ENCODE measurements at regions not wholly inside any gene's neighbourhood (a gene's known extent, or its start where the extent isn't known, plus 50 kb on each side); places are given as distances from the start of the nearest gene placed in this dataset.

GRCh38 chr5:105207066-105207465, 1644.5 kb upstream of the NUDT12 start:
- ChIA-PET CTCF (no interaction called here), POLR2A (no interaction called here)
- Histone ChIP-seq H3K4me1 (ENCODE audit: control insufficient read depth in 1 of 2, extremely low read depth in 1 of 2, insufficient read depth in 2 of 2, low read length in 2 of 2) (no peaks in the 10 kb centered on the region), H3K9me3 (peaks cover 2% of the 10 kb centered on the region), H3K36me3 (ENCODE audit: control insufficient read depth in 2 of 2, extremely low read depth in 1 of 2, insufficient read depth in 1 of 2, low read length in 1 of 2) (no peaks in the 10 kb centered on the region), H3K4me3 (ENCODE audit: control insufficient read depth in 1 of 2, extremely low read depth in 1 of 2, low read length in 1 of 2) (no peak overlapping the region), H3K27ac (ENCODE audit: low read length) (no peak overlapping the region), H3K27me3 (replicated peaks in 1 of 2; ENCODE audit: control insufficient read depth in 2 of 2, extremely low read depth in 1 of 2, insufficient read depth in 2 of 2, low read length in 1 of 2) (no peaks in the 10 kb centered on the region)
- no peaks in the 10 kb centered on the region for H3K4me1 Mint-ChIP-seq
- DNase-seq (no peak), ATAC-seq (replicated peaks in 1 of 4) (no peak)
- no peaks in the 10 kb centered on the region for H3K36me3 Mint-ChIP-seq
- no peak overlapping the region for H3K4me3 Mint-ChIP-seq
- no CpG with 5 or more reads among the region's 2 CpGs for WGBS (ENCODE audit: insufficient coverage)
- no peak overlapping the region for H3K27ac Mint-ChIP-seq
- H3K9me3 Mint-ChIP-seq: peaks cover 0 to 9% (median 9%) of the 10 kb centered on the region in 3 donors
- H3K27me3 Mint-ChIP-seq: no peaks in the 10 kb centered on the region

DNA sequence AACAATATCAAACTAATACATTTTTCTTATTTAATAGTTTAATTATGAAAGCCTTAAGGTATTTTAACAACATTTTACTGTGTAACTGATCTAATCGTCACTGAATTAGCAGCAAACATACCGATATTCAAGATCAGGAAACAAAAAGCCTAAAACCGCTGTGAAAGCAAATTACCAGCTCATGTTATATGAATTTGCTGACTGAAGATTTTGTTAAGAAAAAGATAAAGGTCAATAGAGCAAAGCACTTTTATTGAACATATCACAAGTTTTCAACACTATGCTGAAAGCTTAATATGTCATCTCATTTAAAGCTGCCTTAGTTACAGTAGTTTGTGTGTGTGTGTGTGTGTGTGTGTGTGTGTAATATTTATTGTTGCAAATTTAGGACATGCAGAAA, 1634.9 kb upstream of the NUDT12 start:
- WGBS (ENCODE audit: insufficient coverage): no CpG with 5 or more reads among the region's 3 CpGs
- ATAC-seq (replicated peaks in 1 of 4) (no peak), DNase-seq (no peak)
- Mint-ChIP-seq H3K4me1 (no peaks in the 10 kb centered on the region), H3K27me3 (no peaks in the 10 kb centered on the region), H3K4me3 (no peak overlapping the region), H3K27ac (no peak overlapping the region), H3K9me3 (peaks cover 6 to 14% (median 7%) of the 10 kb centered on the region in 3 donors), H3K36me3 (no peaks in the 10 kb centered on the region)
- Histone ChIP-seq H3K27me3 (replicated peaks in 1 of 2; ENCODE audit: control insufficient read depth in 2 of 2, extremely low read depth in 1 of 2, insufficient read depth in 2 of 2, low read length in 1 of 2) (no peaks in the 10 kb centered on the region), H3K9me3 (no peaks in the 10 kb centered on the region), H3K36me3 (ENCODE audit: control insufficient read depth in 2 of 2, extremely low read depth in 1 of 2, insufficient read depth in 1 of 2, low read length in 1 of 2) (no peaks in the 10 kb centered on the region), H3K4me3 (ENCODE audit: control insufficient read depth in 1 of 2, extremely low read depth in 1 of 2, low read length in 1 of 2) (no peak overlapping the region), H3K27ac (ENCODE audit: low read length) (no peak overlapping the region), H3K4me1 (ENCODE audit: control insufficient read depth in 1 of 2, extremely low read depth in 1 of 2, insufficient read depth in 2 of 2, low read length in 2 of 2) (no peaks in the 10 kb centered on the region)
- ChIA-PET CTCF (no interaction called here), POLR2A (no interaction called here)

- no peaks in the 10 kb centered on the region for H3K9me3 ChIP-seq
- POLR2A ChIA-PET: no interaction called here
- Mint-ChIP-seq H3K36me3 (no peaks in the 10 kb centered on the region), H3K27ac (no peak overlapping the region), H3K4me1 (no peaks in the 10 kb centered on the region), H3K27me3 (no peaks in the 10 kb centered on the region), H3K4me3 (no peak overlapping the region), H3K9me3 (peaks cover 2 to 9% (median 7%) of the 10 kb centered on the region in 3 donors)
- no peak overlapping the region for H3K4me3 ChIP-seq (ENCODE audit: control insufficient read depth in 1 of 2, extremely low read depth in 1 of 2, low read length in 1 of 2)
- no peaks in the 10 kb centered on the region for H3K4me1 ChIP-seq (ENCODE audit: control insufficient read depth in 1 of 2, extremely low read depth in 1 of 2, insufficient read depth in 2 of 2, low read length in 2 of 2)
- H3K27me3 ChIP-seq (replicated peaks in 1 of 2; ENCODE audit: control insufficient read depth in 2 of 2, extremely low read depth in 1 of 2, insufficient read depth in 2 of 2, low read length in 1 of 2): no peaks in the 10 kb centered on the region
- DNase-seq (no peak), ATAC-seq (replicated peaks in 1 of 4) (no peak)
- CTCF ChIA-PET: no interaction called here
- no peaks in the 10 kb centered on the region for H3K36me3 ChIP-seq (ENCODE audit: control insufficient read depth in 2 of 2, extremely low read depth in 1 of 2, insufficient read depth in 1 of 2, low read length in 1 of 2)
- H3K27ac ChIP-seq (ENCODE audit: low read length): no peak overlapping the region
These were observed 1633.2 kb upstream of the NUDT12 start for GRCh38 chr5:105195765-105196164.

DNA sequence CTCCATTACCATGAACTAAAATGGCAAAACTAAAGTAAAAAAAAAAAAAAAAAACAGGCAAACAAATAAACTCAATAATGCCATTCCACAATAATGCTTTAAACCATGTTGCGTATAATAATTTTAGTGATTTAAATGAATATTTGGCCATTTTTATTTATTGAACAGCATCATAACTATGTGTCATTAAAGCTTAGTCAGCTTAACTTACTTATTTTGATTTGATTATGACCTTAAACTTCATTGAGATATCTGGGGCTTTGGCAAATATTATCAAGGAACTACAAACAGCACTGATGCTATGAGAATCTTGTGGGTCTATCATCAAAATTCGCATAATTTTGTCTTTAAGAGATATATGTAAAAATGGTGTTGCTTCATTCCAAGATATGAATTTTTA, 1610.3 kb upstream of the NUDT12 start:
- no peaks in the 10 kb centered on the region for H3K27me3 ChIP-seq (replicated peaks in 1 of 2; ENCODE audit: control insufficient read depth in 2 of 2, extremely low read depth in 1 of 2, insufficient read depth in 2 of 2, low read length in 1 of 2)
- ChIA-PET POLR2A (no interaction called here), CTCF (no interaction called here)

GRCh38 chr5:105168806-105169205, 1606.2 kb upstream of the NUDT12 start:
- Mint-ChIP-seq H3K9me3 (peaks cover 6 to 23% (median 10%) of the 10 kb centered on the region in 3 donors), H3K27ac (no peak overlapping the region), H3K4me3 (no peak overlapping the region), H3K36me3 (no peaks in the 10 kb centered on the region), H3K4me1 (no peaks in the 10 kb centered on the region), H3K27me3 (no peaks in the 10 kb centered on the region)
- ATAC-seq (replicated peaks in 1 of 4): no peak
- ChIA-PET POLR2A (no interaction called here), CTCF (no interaction called here)
- no CpG with 5 or more reads among the region's 1 CpG for WGBS (ENCODE audit: insufficient coverage)
- no peaks in the 10 kb centered on the region for H3K4me1 ChIP-seq (ENCODE audit: control insufficient read depth in 1 of 2, extremely low read depth in 1 of 2, insufficient read depth in 2 of 2, low read length in 2 of 2)
- H3K9me3 ChIP-seq: peaks cover 4% of the 10 kb centered on the region
- DNase-seq: no peak
- no peak overlapping the region for H3K4me3 ChIP-seq (ENCODE audit: control insufficient read depth in 1 of 2, extremely low read depth in 1 of 2, low read length in 1 of 2)
- no peak overlapping the region for H3K27ac ChIP-seq (ENCODE audit: low read length)
- H3K36me3 ChIP-seq (ENCODE audit: control insufficient read depth in 2 of 2, extremely low read depth in 1 of 2, insufficient read depth in 1 of 2, low read length in 1 of 2): no peaks in the 10 kb centered on the region
- H3K27me3 ChIP-seq (replicated peaks in 1 of 2; ENCODE audit: control insufficient read depth in 2 of 2, extremely low read depth in 1 of 2, insufficient read depth in 2 of 2, low read length in 1 of 2): no peaks in the 10 kb centered on the region

More for the DNA sequence above, 1610.3 kb upstream of the NUDT12 start:
- H3K9me3 Mint-ChIP-seq: peaks cover 7 to 18% (median 8%) of the 10 kb centered on the region in 3 donors
- H3K27ac Mint-ChIP-seq: no peak overlapping the region
- no peaks in the 10 kb centered on the region for H3K36me3 Mint-ChIP-seq
- Histone ChIP-seq H3K4me3 (ENCODE audit: control insufficient read depth in 1 of 2, extremely low read depth in 1 of 2, low read length in 1 of 2) (no peak overlapping the region), H3K9me3 (peaks cover 4% of the 10 kb centered on the region), H3K27ac (ENCODE audit: low read length) (no peak overlapping the region), H3K4me1 (ENCODE audit: control insufficient read depth in 1 of 2, extremely low read depth in 1 of 2, insufficient read depth in 2 of 2, low read length in 2 of 2) (no peaks in the 10 kb centered on the region), H3K36me3 (ENCODE audit: control insufficient read depth in 2 of 2, extremely low read depth in 1 of 2, insufficient read depth in 1 of 2, low read length in 1 of 2) (no peaks in the 10 kb centered on the region)
- H3K27me3 Mint-ChIP-seq: no peaks in the 10 kb centered on the region
- WGBS (ENCODE audit: insufficient coverage): no CpG with 5 or more reads among the region's 2 CpGs
- ATAC-seq (replicated peaks in 1 of 4): no peak
- DNase-seq: no peak
- H3K4me1 Mint-ChIP-seq: no peaks in the 10 kb centered on the region
- H3K4me3 Mint-ChIP-seq: no peak overlapping the region

GRCh38 chr5:105167092-105167491, 1604.5 kb upstream of the NUDT12 start:
- DNase-seq (no peak), ATAC-seq (replicated peaks in 1 of 4) (no peak)
- no peak overlapping the region for H3K27ac Mint-ChIP-seq
- no peak overlapping the region for H3K4me3 Mint-ChIP-seq
- no peaks in the 10 kb centered on the region for H3K36me3 Mint-ChIP-seq
- Histone ChIP-seq H3K27me3 (replicated peaks in 1 of 2; ENCODE audit: control insufficient read depth in 2 of 2, extremely low read depth in 1 of 2, insufficient read depth in 2 of 2, low read length in 1 of 2) (no peaks in the 10 kb centered on the region), H3K9me3 (peaks cover 4% of the 10 kb centered on the region), H3K36me3 (ENCODE audit: control insufficient read depth in 2 of 2, extremely low read depth in 1 of 2, insufficient read depth in 1 of 2, low read length in 1 of 2) (no peaks in the 10 kb centered on the region), H3K4me3 (ENCODE audit: control insufficient read depth in 1 of 2, extremely low read depth in 1 of 2, low read length in 1 of 2) (no peak overlapping the region), H3K4me1 (ENCODE audit: control insufficient read depth in 1 of 2, extremely low read depth in 1 of 2, insufficient read depth in 2 of 2, low read length in 2 of 2) (no peaks in the 10 kb centered on the region), H3K27ac (ENCODE audit: low read length) (no peak overlapping the region)
- ChIA-PET POLR2A (no interaction called here), CTCF (no interaction called here)
- no peaks in the 10 kb centered on the region for H3K27me3 Mint-ChIP-seq
- H3K4me1 Mint-ChIP-seq: no peaks in the 10 kb centered on the region
- H3K9me3 Mint-ChIP-seq: peaks cover 6 to 23% (median 11%) of the 10 kb centered on the region in 3 donors
- WGBS (ENCODE audit: insufficient coverage): 89% methylated on average over 1 of the region's 3 CpGs

- Mint-ChIP-seq H3K4me1 (no peaks in the 10 kb centered on the region), H3K9me3 (peaks cover 5 to 14% (median 14%) of the 10 kb centered on the region in 3 donors), H3K27me3 (no peaks in the 10 kb centered on the region), H3K27ac (no peak overlapping the region), H3K4me3 (no peak overlapping the region), H3K36me3 (no peaks in the 10 kb centered on the region)
- Histone ChIP-seq H3K36me3 (ENCODE audit: control insufficient read depth in 2 of 2, extremely low read depth in 1 of 2, insufficient read depth in 1 of 2, low read length in 1 of 2) (no peaks in the 10 kb centered on the region), H3K27me3 (replicated peaks in 1 of 2; ENCODE audit: control insufficient read depth in 2 of 2, extremely low read depth in 1 of 2, insufficient read depth in 2 of 2, low read length in 1 of 2) (no peaks in the 10 kb centered on the region), H3K4me3 (ENCODE audit: control insufficient read depth in 1 of 2, extremely low read depth in 1 of 2, low read length in 1 of 2) (no peak overlapping the region), H3K9me3 (no peaks in the 10 kb centered on the region), H3K4me1 (ENCODE audit: control insufficient read depth in 1 of 2, extremely low read depth in 1 of 2, insufficient read depth in 2 of 2, low read length in 2 of 2) (no peaks in the 10 kb centered on the region), H3K27ac (ENCODE audit: low read length) (no peak overlapping the region)
- ChIA-PET CTCF (no interaction called here), POLR2A (interaction anchor here in 1 of 2 donors (0.6 kb wide), 1 partner anchor 10 kb away, joined by 3 read pairs; no protein-coding TSS in a partner anchor)
- ATAC-seq (replicated peaks in 1 of 4): no peak
- DNase-seq: no peak
These were observed 1601.0 kb upstream of the NUDT12 start for GRCh38 chr5:105163547-105163946.

Data from T-cell (primary cell).